Suprapubic skin (tissue), 3 donors: ENCODE measurements at regions not wholly inside any gene's neighbourhood (a gene's known extent, or its start where the extent isn't known, plus 50 kb on each side); places are given as distances from the start of the nearest gene placed in this dataset.

Source experiments
- CTCF ChIP-seq, 2 donors: fragments of 200-600 bp in 1 of 2; fragments of 450-650 bp in 1 of 2; sonication (generic) in 1 of 2; IDR thresholded peaks; one replicate each; pipeline ENCODE4 v1.5.1; 2016 to 2019; ENCODE audit warnings: antibody characterized with exemption in 2 of 2, mild to moderate bottlenecking in 1 of 2, moderate library complexity in 1 of 2
- EP300 ChIP-seq: sonication (generic); formaldehyde crosslinking; IDR thresholded peaks from one replicate; pipeline ENCODE4 v1.6.1; 2017; ENCODE audit warnings: antibody characterized with exemption
- POLR2A ChIP-seq, 2 donors: fragments of 450-650 bp; IDR thresholded peaks; one replicate each; pipeline ENCODE4 v1.6.1; 2017; ENCODE audit warnings: antibody characterized with exemption in 2 of 2, mild to moderate bottlenecking in 2 of 2, moderate library complexity in 2 of 2

DNA sequence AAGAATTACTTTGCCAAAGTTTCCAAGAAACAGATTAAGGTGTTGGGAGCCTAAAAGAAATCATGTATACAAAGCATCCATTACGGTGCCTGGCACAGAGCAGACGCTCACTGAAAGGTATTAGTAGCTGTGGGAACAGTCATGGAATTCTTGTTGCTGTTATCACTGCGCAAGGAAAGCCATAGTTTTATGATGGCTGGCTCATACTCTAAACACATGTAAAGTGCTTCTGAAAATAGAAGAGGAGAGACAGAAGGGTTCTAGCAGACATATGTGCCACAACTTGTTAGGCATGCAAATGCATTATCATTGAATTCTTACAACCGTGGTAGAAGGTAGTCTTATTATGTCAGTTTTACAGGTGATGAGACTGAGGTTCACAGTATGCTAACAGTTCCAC, 112.4 kb downstream of the TENT5A start:
- TF ChIP-seq CTCF (IDR thresholded peaks at IDR 0.05) (no peak), EP300 (no peak), POLR2A (IDR thresholded peaks at IDR 0.05) (no peak)
